Colonic mucosa (tissue), 4 donors: ENCODE measurements at regions not wholly inside any gene's neighbourhood (a gene's known extent, or its start where the extent isn't known, plus 50 kb on each side); places are given as distances from the start of the nearest gene placed in this dataset.

ENCODE experiments used
- DNase-seq: peaks from one replicate; pipeline ENCODE4 v3.0.0-alpha.2; 2020
- H3K27ac ChIP-seq: fragments of 200-600 bp; one replicate; pipeline ENCODE4 v1.8.0; 2021
- H3K27me3 ChIP-seq: fragments of 200-600 bp; one replicate; pipeline ENCODE4 v1.8.0; 2021
- H3K36me3 ChIP-seq: fragments of 200-600 bp; one replicate; pipeline ENCODE4 v1.8.0; 2021
- H3K4me1 ChIP-seq: fragments of 200-600 bp; one replicate; pipeline ENCODE4 v1.8.0; 2021; ENCODE audit warnings: mild to moderate bottlenecking
- H3K4me3 ChIP-seq: fragments of 200-600 bp; one replicate; pipeline ENCODE4 v1.8.0; 2021
- H3K9ac ChIP-seq, 2 donors: one replicate each; pipeline ENCODE4 v1.7.0; 2013; ENCODE audit warnings: control low read depth in 2 of 2, low read depth in 2 of 2, low read length in 2 of 2
- H3K9me3 ChIP-seq: fragments of 200-600 bp; one replicate; pipeline ENCODE4 v1.8.0; 2021
- intact Hi-C: fragments of 100-400 bp; cut with DNase I; formaldehyde crosslinking; loops from one replicate; pipeline ENCODE4 v1.14.1; 2022
- TF ChIP-seq, protein P1 (sequence below): fragments of 200-600 bp; IDR thresholded peaks from one replicate; pipeline ENCODE4 v1.8.0; 2022; ENCODE audit warnings: antibody characterized with exemption, mild to moderate bottlenecking
- donor health status: healthy.
- donor health status: DM: no; HTN: no; CAD: no.
- donor health status: DM: no; HTN: no; CAD: no.

- Histone ChIP-seq H3K9me3 (no peaks in the 10 kb centered on the region), H3K9ac (no peak overlapping the region), H3K27me3 (no peaks in the 10 kb centered on the region), H3K36me3 (no peaks in the 10 kb centered on the region), H3K4me1 (no peaks in the 10 kb centered on the region), H3K27ac (no peak overlapping the region), H3K4me3 (no peak overlapping the region)
- no peak for DNase-seq
- TF ChIP-seq, protein P1, sequence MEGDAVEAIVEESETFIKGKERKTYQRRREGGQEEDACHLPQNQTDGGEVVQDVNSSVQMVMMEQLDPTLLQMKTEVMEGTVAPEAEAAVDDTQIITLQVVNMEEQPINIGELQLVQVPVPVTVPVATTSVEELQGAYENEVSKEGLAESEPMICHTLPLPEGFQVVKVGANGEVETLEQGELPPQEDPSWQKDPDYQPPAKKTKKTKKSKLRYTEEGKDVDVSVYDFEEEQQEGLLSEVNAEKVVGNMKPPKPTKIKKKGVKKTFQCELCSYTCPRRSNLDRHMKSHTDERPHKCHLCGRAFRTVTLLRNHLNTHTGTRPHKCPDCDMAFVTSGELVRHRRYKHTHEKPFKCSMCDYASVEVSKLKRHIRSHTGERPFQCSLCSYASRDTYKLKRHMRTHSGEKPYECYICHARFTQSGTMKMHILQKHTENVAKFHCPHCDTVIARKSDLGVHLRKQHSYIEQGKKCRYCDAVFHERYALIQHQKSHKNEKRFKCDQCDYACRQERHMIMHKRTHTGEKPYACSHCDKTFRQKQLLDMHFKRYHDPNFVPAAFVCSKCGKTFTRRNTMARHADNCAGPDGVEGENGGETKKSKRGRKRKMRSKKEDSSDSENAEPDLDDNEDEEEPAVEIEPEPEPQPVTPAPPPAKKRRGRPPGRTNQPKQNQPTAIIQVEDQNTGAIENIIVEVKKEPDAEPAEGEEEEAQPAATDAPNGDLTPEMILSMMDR = no peak
- intact Hi-C loops = no loop called here
These were observed 568.8 kb downstream of the LMO4 start for GRCh38 chr1:87897481-87897880.

DNA sequence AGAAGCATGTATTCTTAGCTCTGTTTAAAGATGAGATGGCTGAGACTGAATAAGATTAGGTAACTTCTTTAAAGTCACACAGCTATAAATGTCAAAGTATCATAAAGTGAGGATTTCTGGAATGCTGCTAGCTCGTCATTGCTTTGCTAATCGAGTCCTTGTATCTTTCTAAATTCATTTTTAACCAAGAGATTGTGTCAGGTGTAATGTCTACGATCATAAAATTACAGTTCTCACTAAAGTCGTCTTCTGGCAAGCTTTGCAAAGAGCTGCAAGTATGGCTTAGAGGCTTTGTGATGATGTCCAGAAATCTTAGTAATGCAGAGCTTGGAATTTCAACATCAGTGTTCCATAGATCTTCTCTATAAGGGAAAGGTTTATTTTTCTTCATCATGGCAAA, 569.8 kb downstream of the LMO4 start:
- Histone ChIP-seq H3K27ac (no peak overlapping the region), H3K36me3 (no peaks in the 10 kb centered on the region), H3K4me3 (no peak overlapping the region), H3K27me3 (no peaks in the 10 kb centered on the region), H3K4me1 (no peaks in the 10 kb centered on the region), H3K9me3 (no peaks in the 10 kb centered on the region), H3K9ac (no peak overlapping the region)
- intact Hi-C loops = no loop called here
- TF ChIP-seq, protein P1 = no peak
- DNase-seq = no peak

DNA sequence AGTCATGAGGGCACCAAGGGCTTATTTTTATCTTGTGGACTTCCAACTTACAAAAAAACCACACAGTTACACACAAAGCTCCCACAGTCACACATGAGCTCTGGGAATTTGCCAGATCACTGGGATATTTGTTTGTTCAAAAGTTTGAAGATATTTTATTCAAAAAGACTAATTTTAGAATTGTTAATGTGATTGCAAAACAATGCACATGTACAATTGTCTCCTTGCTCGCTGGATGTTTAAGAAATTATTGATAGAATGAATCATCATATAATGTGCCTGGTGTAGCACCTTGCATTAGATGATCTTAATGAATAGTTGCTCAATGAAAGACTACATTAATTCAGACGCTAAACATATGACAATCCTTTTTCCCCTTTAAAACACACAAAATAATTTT, 570.3 kb downstream of the LMO4 start:
- intact Hi-C loops = no loop called here
- H3K4me3 ChIP-seq = no peak overlapping the region
- H3K27ac ChIP-seq = no peak overlapping the region
- DNase-seq = no peak
- H3K9ac ChIP-seq = no peak overlapping the region
- no peaks in the 10 kb centered on the region for H3K36me3 ChIP-seq
- H3K9me3 ChIP-seq = no peaks in the 10 kb centered on the region
- TF ChIP-seq, protein P1 = no peak
- no peaks in the 10 kb centered on the region for H3K4me1 ChIP-seq
- H3K27me3 ChIP-seq = no peaks in the 10 kb centered on the region

DNA sequence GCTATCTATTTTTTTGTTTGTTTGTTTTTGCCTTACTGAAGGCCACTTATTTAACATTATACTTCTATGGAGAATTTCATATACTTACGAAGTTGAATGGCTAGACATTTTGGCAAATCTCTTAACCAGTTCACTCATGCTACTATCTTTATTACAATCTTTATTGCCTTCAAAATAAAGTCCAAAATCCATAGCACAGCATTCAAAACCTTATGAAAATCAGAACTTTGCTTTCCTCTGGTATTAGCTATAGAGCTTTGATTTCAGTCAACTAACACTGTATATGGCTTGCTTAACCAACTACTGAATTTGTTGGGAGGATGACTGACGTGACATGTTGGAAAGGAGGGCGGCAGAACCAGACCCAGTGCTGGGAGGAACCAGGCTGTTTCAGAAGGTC, 571.1 kb downstream of the LMO4 start:
- no peaks in the 10 kb centered on the region for H3K9me3 ChIP-seq
- intact Hi-C loops = no loop called here
- TF ChIP-seq, protein P1 = no peak
- DNase-seq = no peak
- no peak overlapping the region for H3K27ac ChIP-seq
- no peak overlapping the region for H3K9ac ChIP-seq
- no peaks in the 10 kb centered on the region for H3K4me1 ChIP-seq
- H3K27me3 ChIP-seq = no peaks in the 10 kb centered on the region
- no peaks in the 10 kb centered on the region for H3K36me3 ChIP-seq
- H3K4me3 ChIP-seq = no peak overlapping the region

DNA sequence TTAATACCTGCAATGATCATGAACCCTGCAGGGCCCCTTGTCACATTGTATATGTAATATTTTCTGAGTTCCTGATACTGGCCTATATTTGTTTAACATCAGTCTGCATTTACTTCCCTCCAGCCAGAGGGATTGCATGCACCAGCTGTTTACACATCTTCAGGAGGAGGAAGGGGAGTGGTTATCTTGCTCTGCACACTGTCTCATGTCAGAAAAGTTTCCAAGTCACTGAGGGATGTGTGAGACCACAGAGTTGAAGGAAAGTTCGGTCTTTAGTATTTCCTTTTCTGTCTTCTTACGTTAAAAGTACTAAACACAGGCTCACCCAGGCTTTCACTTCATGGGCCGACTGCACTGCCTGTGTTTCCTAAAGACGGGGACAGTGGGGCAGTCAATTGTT, 574.1 kb downstream of the LMO4 start:
- Histone ChIP-seq H3K27me3 (no peaks in the 10 kb centered on the region), H3K9ac (no peak overlapping the region), H3K4me3 (no peak overlapping the region), H3K9me3 (no peaks in the 10 kb centered on the region), H3K27ac (no peak overlapping the region), H3K4me1 (no peaks in the 10 kb centered on the region), H3K36me3 (no peaks in the 10 kb centered on the region)
- peak; percentile 42 for DNase-seq
- intact Hi-C loops = no loop called here
- TF ChIP-seq, protein P1 = no peak

- Histone ChIP-seq H3K9ac (no peak overlapping the region), H3K4me1 (no peaks in the 10 kb centered on the region), H3K4me3 (no peak overlapping the region), H3K36me3 (no peaks in the 10 kb centered on the region), H3K27ac (peak overlapping the region; percentile 15), H3K9me3 (no peaks in the 10 kb centered on the region), H3K27me3 (no peaks in the 10 kb centered on the region)
- DNase-seq = no peak
- TF ChIP-seq, protein P1 = no peak
- intact Hi-C loops = no loop called here
These were observed 574.6 kb downstream of the LMO4 start for GRCh38 chr1:87903242-87903641.
